Kidney (tissue), 13 donors: ENCODE measurements at regions not wholly inside any gene's neighbourhood (a gene's known extent, or its start where the extent isn't known, plus 50 kb on each side); places are given as distances from the start of the nearest gene placed in this dataset.

ENCODE experiments used
- DNase-seq, 5 donors: peaks; one replicate each; pipeline ENCODE4 v3.0.0-alpha.2; 2013 to 2020
- FAIRE-seq: peaks from 2 replicates; lab custom pipeline; 2012; peaks lifted over from hg19 to GRCh38; lab: Jason Lieb, UNC
- H3K27ac ChIP-seq, 2 donors: one replicate each; pipeline ENCODE4 v1.7.0; 2013; ENCODE audit warnings: low read depth in 2 of 2, low read length in 2 of 2, inconsistent platforms in 1 of 2
- H3K27me3 ChIP-seq: one replicate; pipeline ENCODE4 v1.7.1; 2013; ENCODE audit warnings: low read length, inconsistent platforms; ENCODE audit not compliant: control insufficient read depth, insufficient read depth
- H3K36me3 ChIP-seq, 3 donors: one replicate each; pipeline versions ENCODE4 v1.7.0 to v1.7.1; 2013; ENCODE audit warnings: low read length in 3 of 3, control low read depth in 1 of 3, inconsistent platforms in 1 of 3; ENCODE audit not compliant: insufficient read depth in 3 of 3, control insufficient read depth in 2 of 3
- H3K4me1 ChIP-seq, 3 donors: one replicate each; pipeline versions ENCODE4 v1.7.0 to v1.7.1; 2013; ENCODE audit warnings: low read length in 3 of 3, inconsistent platforms in 1 of 3, low read depth in 1 of 3; ENCODE audit not compliant: control insufficient read depth in 2 of 3, insufficient read depth in 2 of 3
- H3K4me3 ChIP-seq, 3 donors: one replicate each; pipeline versions ENCODE4 v1.7.0 to v1.8.1; 2013; ENCODE audit warnings: low read length in 3 of 3, control low read depth in 1 of 3, inconsistent platforms in 1 of 3
- H3K9ac ChIP-seq, 3 donors: one replicate each; pipeline versions ENCODE4 v1.7.0 to v1.7.1; 2013; ENCODE audit warnings: low read length in 3 of 3, control low read depth in 1 of 3, inconsistent platforms in 1 of 3
- H3K9me3 ChIP-seq, 3 donors: one replicate each; pipeline versions ENCODE4 v1.7.0 to v1.7.1; 2013; ENCODE audit warnings: low read length in 3 of 3, control low read depth in 1 of 3, inconsistent platforms in 1 of 3; ENCODE audit not compliant: control insufficient read depth in 2 of 3, insufficient read depth in 1 of 3
- CTCF ChIP-seq: IDR thresholded peaks from 3 replicates; pipeline ENCODE4 v1.5.1; 2012; ENCODE audit warnings: mild to moderate bottlenecking, moderate library complexity, borderline replicate concordance; ENCODE audit not compliant: insufficient read depth; ENCODE audit errors: extremely low read depth
- intact Hi-C: fragments of 100-400 bp; cut with DNase I; formaldehyde crosslinking; loops from one replicate; pipeline ENCODE4 v1.11.1; 2022
- donor health status: control.
- donor health status: control.
- donor health status: control.
- donor health status: control.
- donor health status: control.
- donor health status: DM: yes; HTN: yes; CAD: no.
- donor health status: Normal renal cell carcinoma (clear cell type).

- Histone ChIP-seq H3K4me1 (peaks cover 0 to 2% (median 0%) of the 10 kb centered on the region in 3 donors), H3K27me3 (no peaks in the 10 kb centered on the region), H3K9me3 (no peaks in the 10 kb centered on the region), H3K9ac (no peak overlapping the region), H3K36me3 (no peaks in the 10 kb centered on the region), H3K4me3 (no peak overlapping the region), H3K27ac (no peak overlapping the region)
- DNase-seq = no peak
- no peak for FAIRE-seq
- no peak for TF ChIP-seq CTCF
- intact Hi-C loops = no loop called here
Observed at GRCh38 chr5:56588131-56588487, 227.2 kb upstream of the MAP3K1 start.

- no peak overlapping the region for H3K9ac ChIP-seq
- no peaks in the 10 kb centered on the region for H3K9me3 ChIP-seq
- no peaks in the 10 kb centered on the region for H3K27me3 ChIP-seq
- H3K27ac ChIP-seq = no peak overlapping the region
- H3K4me1 ChIP-seq = peaks cover 0 to 2% (median 0%) of the 10 kb centered on the region in 3 donors
- no peaks in the 10 kb centered on the region for H3K36me3 ChIP-seq
- H3K4me3 ChIP-seq = no peak overlapping the region
- TF ChIP-seq CTCF = no peak
- DNase-seq = no peak
- intact Hi-C loops = no loop called here
- no peak for FAIRE-seq
Observed at GRCh38 chr5:56587381-56588130, 227.8 kb upstream of the MAP3K1 start.

- Histone ChIP-seq H3K9me3 (no peaks in the 10 kb centered on the region), H3K4me1 (peaks cover 0 to 2% (median 0%) of the 10 kb centered on the region in 3 donors), H3K9ac (peak overlapping the region in 1 of 3 donors; percentile 28), H3K27ac (no peak overlapping the region), H3K4me3 (peak overlapping the region in 1 of 3 donors; percentile 12), H3K27me3 (no peaks in the 10 kb centered on the region), H3K36me3 (no peaks in the 10 kb centered on the region)
- intact Hi-C loops = no loop called here
- DNase-seq (peak; percentile 46 to 93 (median 75)), FAIRE-seq (no peak)
- no peak for TF ChIP-seq CTCF
Observed at GRCh38 chr5:56585999-56586691, 229.2 kb upstream of the MAP3K1 start.
